ENCODE measurements at regions not wholly inside any gene's neighbourhood (a gene's known extent, or its start where the extent isn't known, plus 50 kb on each side); places are given as distances from the start of the nearest gene placed in this dataset.

DNA sequence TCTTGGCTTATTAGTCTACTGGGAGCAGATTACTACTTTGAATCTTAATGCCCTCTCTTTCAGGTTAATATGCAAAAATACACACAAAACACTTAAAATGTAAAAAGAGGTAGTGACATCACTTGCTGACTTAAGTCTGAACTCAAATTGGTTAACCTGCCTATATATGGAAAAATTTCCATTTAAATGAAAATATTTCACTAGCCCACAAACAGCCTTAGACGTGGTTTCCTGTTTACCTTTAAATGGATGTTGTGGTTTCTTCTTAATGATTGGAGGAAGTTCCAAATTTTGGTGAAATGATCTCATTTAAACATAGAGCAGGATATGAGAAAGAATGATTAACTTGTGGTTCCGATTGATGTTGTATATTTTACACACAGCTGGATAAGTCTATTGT, 553.7 kb downstream of the CD109 start:
- Histone ChIP-seq H3K9me3 (ENCODE audit: low read length) (no peaks in the 10 kb centered on the region), H3K27me3 (ENCODE audit: low read length) (no peaks in the 10 kb centered on the region), H3K79me2 (ENCODE audit: low read length) (no peaks in the 10 kb centered on the region), H4K20me1 (ENCODE audit: insufficient read depth, low read depth, low read length) (no peaks in the 10 kb centered on the region), H3K4me2 (ENCODE audit: low read depth, low read length, poor library complexity, severe bottlenecking) (no peak overlapping the region), H3K9ac (ENCODE audit: low read length) (no peak overlapping the region), H2AFZ (ENCODE audit: low read length) (no peak overlapping the region), H3K9me2 (replicated peaks; ENCODE audit: insufficient read depth, low read length) (no peaks in the 10 kb centered on the region), H3K27ac (ENCODE audit: low read length) (no peak overlapping the region), H3K4me1 (ENCODE audit: low read length) (no peaks in the 10 kb centered on the region), H3K36me3 (ENCODE audit: insufficient read depth, low read length) (no peaks in the 10 kb centered on the region), H3K4me3 (ENCODE audit: low read length) (no peak overlapping the region)
- DNase-seq = no peak

DNA sequence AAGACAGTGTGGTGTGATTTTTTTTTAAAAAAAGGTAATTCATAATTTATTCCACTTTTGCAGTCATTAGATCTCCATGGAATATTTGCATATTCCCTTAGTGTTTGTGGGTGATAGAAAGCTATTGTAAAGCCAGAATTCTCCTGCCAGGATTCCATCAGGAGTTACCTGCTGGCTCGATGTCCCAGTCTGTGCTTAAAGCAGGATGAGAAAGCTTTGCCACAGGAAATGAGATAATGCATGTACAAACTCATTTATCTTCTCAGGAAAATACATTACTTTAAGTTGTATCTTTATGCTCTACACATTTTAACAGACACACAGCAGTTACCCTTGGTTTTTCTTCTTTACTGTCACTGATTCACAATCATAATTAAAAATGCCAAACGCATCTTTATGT, 553.0 kb downstream of the CD109 start:
- no peaks in the 10 kb centered on the region for H3K36me3 ChIP-seq (ENCODE audit: insufficient read depth, low read length)
- no peak overlapping the region for H2AFZ ChIP-seq (ENCODE audit: low read length)
- no peaks in the 10 kb centered on the region for H3K9me3 ChIP-seq (ENCODE audit: low read length)
- no peak overlapping the region for H3K27ac ChIP-seq (ENCODE audit: low read length)
- H3K27me3 ChIP-seq (ENCODE audit: low read length) = no peaks in the 10 kb centered on the region
- no peak overlapping the region for H3K9ac ChIP-seq (ENCODE audit: low read length)
- no peaks in the 10 kb centered on the region for H3K9me2 ChIP-seq (replicated peaks; ENCODE audit: insufficient read depth, low read length)
- H3K79me2 ChIP-seq (ENCODE audit: low read length) = no peaks in the 10 kb centered on the region
- H3K4me1 ChIP-seq (ENCODE audit: low read length) = no peaks in the 10 kb centered on the region
- no peaks in the 10 kb centered on the region for H4K20me1 ChIP-seq (ENCODE audit: insufficient read depth, low read depth, low read length)
- H3K4me3 ChIP-seq (ENCODE audit: low read length) = no peak overlapping the region
- DNase-seq = no peak
- H3K4me2 ChIP-seq (ENCODE audit: low read depth, low read length, poor library complexity, severe bottlenecking) = no peak overlapping the region

DNA sequence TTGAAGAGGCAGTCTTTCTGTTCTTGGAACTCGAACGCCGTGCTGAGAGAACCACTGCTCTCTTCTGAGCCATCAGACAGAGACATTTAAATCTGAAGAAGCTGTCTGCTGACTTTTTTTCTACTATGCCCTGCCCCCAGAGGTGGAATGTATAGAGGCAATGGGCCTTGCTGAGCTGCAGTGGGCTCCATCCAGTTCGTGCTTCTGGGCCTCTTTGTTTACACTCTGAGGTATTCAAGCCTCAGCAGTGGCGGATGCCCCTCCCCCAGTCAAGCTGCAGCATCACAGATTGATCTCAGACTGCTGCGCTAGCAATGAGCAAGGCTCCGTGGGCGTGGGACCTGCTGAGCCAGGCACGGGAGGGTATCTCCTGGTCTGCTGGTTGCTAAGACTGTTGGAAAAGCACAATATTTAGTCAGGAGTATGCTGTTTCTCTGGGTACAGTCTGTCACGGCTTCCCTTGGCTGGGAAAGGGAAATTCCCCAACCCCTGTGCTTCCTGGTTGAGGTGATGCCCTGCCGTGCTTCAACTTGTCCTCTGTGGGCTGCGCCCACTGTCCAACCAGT, 526.8 kb downstream of the CD109 start:
- no peaks in the 10 kb centered on the region for H3K79me2 ChIP-seq (ENCODE audit: low read length)
- H3K4me2 ChIP-seq (ENCODE audit: low read depth, low read length, poor library complexity, severe bottlenecking) = no peak overlapping the region
- H3K36me3 ChIP-seq (ENCODE audit: insufficient read depth, low read length) = no peaks in the 10 kb centered on the region
- H3K27ac ChIP-seq (ENCODE audit: low read length) = no peak overlapping the region
- no peaks in the 10 kb centered on the region for H3K4me1 ChIP-seq (ENCODE audit: low read length)
- no peaks in the 10 kb centered on the region for H4K20me1 ChIP-seq (ENCODE audit: insufficient read depth, low read depth, low read length)
- no peaks in the 10 kb centered on the region for H3K9me2 ChIP-seq (replicated peaks; ENCODE audit: insufficient read depth, low read length)
- no peak overlapping the region for H3K4me3 ChIP-seq (ENCODE audit: low read length)
- H3K27me3 ChIP-seq (ENCODE audit: low read length) = no peaks in the 10 kb centered on the region
- H3K9ac ChIP-seq (ENCODE audit: low read length) = no peak overlapping the region
- no peak for DNase-seq
- H3K9me3 ChIP-seq (ENCODE audit: low read length) = no peaks in the 10 kb centered on the region
- no peak overlapping the region for H2AFZ ChIP-seq (ENCODE audit: low read length)

DNA sequence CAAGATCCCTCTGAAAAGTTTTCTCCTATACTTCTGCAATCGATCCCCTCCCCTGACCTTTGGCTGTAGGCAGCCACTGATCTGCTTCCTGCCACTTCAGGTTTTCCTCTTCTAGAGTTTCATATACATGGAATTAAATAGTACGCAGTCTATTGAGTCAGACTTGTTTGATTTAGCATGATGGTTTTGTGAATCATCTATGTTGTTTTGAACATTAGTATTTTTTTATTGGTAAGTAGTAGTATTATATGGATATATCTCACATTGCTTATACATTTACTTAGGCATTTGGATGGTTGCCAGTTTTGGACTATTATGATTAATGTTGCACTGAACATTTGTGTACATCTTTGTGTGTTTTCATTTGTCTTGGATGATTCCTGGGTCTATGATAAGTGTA, 518.0 kb downstream of the CD109 start:
- Histone ChIP-seq H3K79me2 (ENCODE audit: low read length) (no peaks in the 10 kb centered on the region), H3K9ac (ENCODE audit: low read length) (no peak overlapping the region), H3K4me3 (ENCODE audit: low read length) (no peak overlapping the region), H3K9me2 (replicated peaks; ENCODE audit: insufficient read depth, low read length) (no peaks in the 10 kb centered on the region), H3K36me3 (ENCODE audit: insufficient read depth, low read length) (no peaks in the 10 kb centered on the region), H4K20me1 (ENCODE audit: insufficient read depth, low read depth, low read length) (no peaks in the 10 kb centered on the region), H3K27me3 (ENCODE audit: low read length) (no peaks in the 10 kb centered on the region), H3K27ac (ENCODE audit: low read length) (no peak overlapping the region), H3K9me3 (ENCODE audit: low read length) (no peaks in the 10 kb centered on the region), H3K4me2 (ENCODE audit: low read depth, low read length, poor library complexity, severe bottlenecking) (no peak overlapping the region), H2AFZ (ENCODE audit: low read length) (no peak overlapping the region), H3K4me1 (ENCODE audit: low read length) (no peaks in the 10 kb centered on the region)
- DNase-seq = no peak

DNA sequence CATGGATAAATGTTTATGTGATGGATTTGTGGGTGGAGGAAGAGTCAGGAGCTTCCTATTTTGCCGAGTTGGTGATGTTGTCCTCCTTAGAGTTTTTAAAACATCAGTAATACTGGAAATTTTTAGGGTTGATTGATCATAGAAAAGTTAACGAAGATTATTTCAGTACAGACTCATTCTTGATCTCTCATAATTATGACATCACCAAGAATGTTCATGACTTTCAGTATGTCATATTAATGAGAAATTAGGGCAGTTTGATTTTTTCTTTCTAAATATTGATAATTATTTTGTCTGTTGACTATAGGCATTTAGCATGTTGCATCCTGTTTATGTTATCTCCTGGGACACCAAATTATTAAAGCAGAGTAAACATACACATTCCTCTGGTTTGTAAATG, 512.2 kb downstream of the CD109 start:
- Histone ChIP-seq H3K27me3 (ENCODE audit: low read length) (no peaks in the 10 kb centered on the region), H3K9me3 (ENCODE audit: low read length) (no peaks in the 10 kb centered on the region; the same call in 1 of the 2 replicates), H4K20me1 (ENCODE audit: insufficient read depth, low read depth, low read length) (no peaks in the 10 kb centered on the region), H3K4me2 (ENCODE audit: low read depth, low read length, poor library complexity, severe bottlenecking) (no peak overlapping the region), H3K79me2 (ENCODE audit: low read length) (no peaks in the 10 kb centered on the region), H3K27ac (ENCODE audit: low read length) (no peak overlapping the region), H3K9ac (ENCODE audit: low read length) (no peak overlapping the region), H2AFZ (ENCODE audit: low read length) (no peak overlapping the region), H3K36me3 (ENCODE audit: insufficient read depth, low read length) (no peaks in the 10 kb centered on the region), H3K4me1 (ENCODE audit: low read length) (no peaks in the 10 kb centered on the region), H3K4me3 (ENCODE audit: low read length) (no peak overlapping the region), H3K9me2 (replicated peaks; ENCODE audit: insufficient read depth, low read length) (no peaks in the 10 kb centered on the region)
- no peak for DNase-seq

DNA sequence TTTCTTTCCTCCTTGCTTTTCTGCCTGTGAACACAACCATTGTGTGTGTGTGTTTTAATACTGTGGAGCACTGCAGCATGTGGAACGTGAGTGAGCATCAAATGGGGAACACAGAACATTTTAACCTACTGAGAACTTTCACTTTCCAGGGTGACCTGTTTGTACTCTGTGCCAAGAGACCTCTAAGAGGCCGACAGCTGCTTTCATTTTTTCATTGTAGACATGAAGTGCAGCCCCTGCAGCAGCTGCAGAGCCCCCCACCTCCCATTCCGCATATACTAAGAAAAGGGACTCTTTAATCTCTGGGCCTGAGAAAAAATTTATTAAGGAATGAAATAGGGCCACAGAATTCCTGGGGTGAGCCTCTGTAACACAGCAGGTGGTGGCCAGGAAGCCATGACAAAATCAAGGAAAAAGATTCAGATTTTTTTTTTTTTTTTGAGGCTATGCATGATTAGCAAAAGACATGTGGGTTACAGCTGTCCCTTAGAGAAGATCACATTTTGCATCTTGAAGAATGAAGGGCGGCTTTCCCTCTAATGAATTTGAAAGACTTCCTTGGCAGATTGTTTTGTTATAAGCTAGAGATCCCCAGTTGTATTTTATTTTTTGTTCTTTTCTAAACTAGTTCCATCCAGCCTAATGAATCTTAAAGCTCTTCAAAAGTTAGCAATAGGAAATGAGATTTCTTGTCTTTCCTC, 503.4 kb downstream of the CD109 start:
- Histone ChIP-seq H3K36me3 (ENCODE audit: insufficient read depth, low read length) (no peaks in the 10 kb centered on the region), H4K20me1 (ENCODE audit: insufficient read depth, low read depth, low read length) (no peaks in the 10 kb centered on the region), H3K27me3 (ENCODE audit: low read length) (no peaks in the 10 kb centered on the region), H3K4me3 (ENCODE audit: low read length) (no peak overlapping the region), H3K9me2 (replicated peaks; ENCODE audit: insufficient read depth, low read length) (no peaks in the 10 kb centered on the region), H3K9ac (ENCODE audit: low read length) (no peak overlapping the region), H3K9me3 (ENCODE audit: low read length) (no peaks in the 10 kb centered on the region), H2AFZ (ENCODE audit: low read length) (no peak overlapping the region), H3K79me2 (ENCODE audit: low read length) (no peaks in the 10 kb centered on the region), H3K4me1 (ENCODE audit: low read length) (no peaks in the 10 kb centered on the region), H3K27ac (ENCODE audit: low read length) (no peak overlapping the region), H3K4me2 (ENCODE audit: low read depth, low read length, poor library complexity, severe bottlenecking) (no peak overlapping the region)
- DNase-seq = no peak

DNA sequence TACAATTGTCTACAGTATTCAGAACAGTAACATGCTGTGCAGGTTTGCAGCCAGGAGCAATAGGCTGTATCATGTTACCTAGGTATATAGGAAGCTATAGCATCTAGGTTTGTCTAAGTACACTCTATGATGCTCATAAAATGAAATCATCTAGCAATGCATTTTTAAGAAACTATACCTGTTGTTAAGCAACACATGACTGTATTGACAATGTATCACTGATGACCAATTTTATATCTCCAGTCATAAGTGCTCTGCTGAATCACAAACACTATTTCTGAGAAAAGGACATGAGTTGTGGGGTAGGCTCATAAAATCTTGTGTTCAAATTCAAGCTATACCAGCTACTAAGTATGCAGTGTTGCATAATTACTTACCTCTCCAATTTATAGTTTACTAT, 501.3 kb downstream of the CD109 start:
- no peak overlapping the region for H3K4me3 ChIP-seq (ENCODE audit: low read length)
- H3K9me2 ChIP-seq (replicated peaks; ENCODE audit: insufficient read depth, low read length) = no peaks in the 10 kb centered on the region
- H3K9ac ChIP-seq (ENCODE audit: low read length) = no peak overlapping the region
- no peaks in the 10 kb centered on the region for H4K20me1 ChIP-seq (ENCODE audit: insufficient read depth, low read depth, low read length)
- no peak overlapping the region for H3K27ac ChIP-seq (ENCODE audit: low read length)
- no peak overlapping the region for H2AFZ ChIP-seq (ENCODE audit: low read length)
- H3K27me3 ChIP-seq (ENCODE audit: low read length) = no peaks in the 10 kb centered on the region
- no peaks in the 10 kb centered on the region for H3K9me3 ChIP-seq (ENCODE audit: low read length)
- H3K4me2 ChIP-seq (ENCODE audit: low read depth, low read length, poor library complexity, severe bottlenecking) = no peak overlapping the region
- no peaks in the 10 kb centered on the region for H3K79me2 ChIP-seq (ENCODE audit: low read length)
- no peaks in the 10 kb centered on the region for H3K36me3 ChIP-seq (ENCODE audit: insufficient read depth, low read length)
- no peaks in the 10 kb centered on the region for H3K4me1 ChIP-seq (ENCODE audit: low read length)
- DNase-seq = no peak

DNA sequence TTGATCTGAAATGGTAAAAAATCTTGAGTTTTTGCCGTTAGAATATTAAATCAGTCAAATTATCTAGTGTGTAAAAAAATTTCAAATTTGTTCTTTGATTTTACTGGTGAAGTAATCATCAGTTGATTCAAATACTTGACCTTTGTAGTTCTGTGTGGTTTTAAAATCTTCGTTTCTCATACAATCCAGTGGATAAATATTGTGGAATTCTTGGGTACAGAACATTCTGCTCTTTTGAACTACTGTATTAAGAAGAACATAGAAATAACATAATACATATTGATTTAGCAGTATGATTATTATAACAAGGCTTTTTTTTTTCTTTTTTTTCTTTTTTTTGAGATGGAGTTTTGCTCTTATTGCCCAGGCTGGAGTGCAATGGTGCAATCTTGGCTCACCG, 491.8 kb downstream of the CD109 start:
- Histone ChIP-seq H3K4me2 (ENCODE audit: low read depth, low read length, poor library complexity, severe bottlenecking) (no peak overlapping the region), H3K4me3 (ENCODE audit: low read length) (no peak overlapping the region), H3K27me3 (ENCODE audit: low read length) (no peaks in the 10 kb centered on the region), H3K27ac (ENCODE audit: low read length) (no peak overlapping the region), H3K79me2 (ENCODE audit: low read length) (no peaks in the 10 kb centered on the region), H2AFZ (ENCODE audit: low read length) (no peak overlapping the region), H4K20me1 (ENCODE audit: insufficient read depth, low read depth, low read length) (no peaks in the 10 kb centered on the region), H3K9ac (ENCODE audit: low read length) (no peak overlapping the region), H3K4me1 (ENCODE audit: low read length) (no peaks in the 10 kb centered on the region), H3K36me3 (ENCODE audit: insufficient read depth, low read length) (no peaks in the 10 kb centered on the region), H3K9me3 (ENCODE audit: low read length) (no peaks in the 10 kb centered on the region), H3K9me2 (replicated peaks; ENCODE audit: insufficient read depth, low read length) (no peaks in the 10 kb centered on the region)
- DNase-seq = no peak

All from Karpas-422 (cell line).